H1 (cell line): ENCODE measurements at regions not wholly inside any gene's neighbourhood (a gene's known extent, or its start where the extent isn't known, plus 50 kb on each side); places are given as distances from the start of the nearest gene placed in this dataset.

Experiments used
- CEBPB ChIP-seq: IDR thresholded peaks from 2 replicates; pipeline ENCODE4 v1.6.1; 2012; ENCODE audit warnings: low read depth, low read length
- HDAC2 ChIP-seq, 2 experiments: fragments of 300-600 bp in 1 of 2; sonication (generic) in 1 of 2; IDR thresholded peaks; 2 replicates each; pipeline ENCODE4 v1.6.1; 2011 to 2012; ENCODE audit warnings: low read depth in 2 of 2, low read length in 2 of 2, mild to moderate bottlenecking in 2 of 2, moderate library complexity in 2 of 2, borderline replicate concordance in 1 of 2, inconsistent platforms in 1 of 2
- POU5F1 ChIP-seq: IDR thresholded peaks from 2 replicates; pipeline ENCODE4 v1.6.1; 2011; ENCODE audit warnings: low read depth, mild to moderate bottlenecking, low read length, moderate library complexity
- SP1 ChIP-seq: IDR thresholded peaks from 2 replicates; pipeline ENCODE4 v1.6.1; 2011; ENCODE audit warnings: low read depth, low read length
- SP2 ChIP-seq: IDR thresholded peaks from 2 replicates; pipeline ENCODE4 v1.6.1; 2012; ENCODE audit warnings: mild to moderate bottlenecking, low read length, inconsistent platforms
- SRF ChIP-seq: IDR thresholded peaks from 2 replicates; pipeline ENCODE4 v1.6.1; 2011; ENCODE audit warnings: mild to moderate bottlenecking, low read depth, low read length, moderate library complexity
- SUZ12 ChIP-seq: fragments of 200-600 bp; sonication (generic); IDR thresholded peaks from 2 replicates; pipeline ENCODE4 v1.6.1; 2012; ENCODE audit warnings: mild to moderate bottlenecking, inconsistent platforms, low read length, moderate library complexity, mixed read lengths
- TAF7 ChIP-seq: optimal IDR thresholded peaks from 2 replicates; pipeline ENCODE3; 2011; ENCODE audit warnings: low read depth, mild to moderate bottlenecking, inconsistent platforms, low read length, moderate library complexity, borderline replicate concordance
- TF ChIP-seq, protein P1 (sequence below): fragments of 300-600 bp; sonication (generic); IDR thresholded peaks from 2 replicates; pipeline ENCODE4 v1.7.1; 2012; ENCODE audit warnings: low read length, moderate library complexity, mild to moderate bottlenecking, inconsistent platforms; ENCODE audit not compliant: insufficient replicate concordance

DNA sequence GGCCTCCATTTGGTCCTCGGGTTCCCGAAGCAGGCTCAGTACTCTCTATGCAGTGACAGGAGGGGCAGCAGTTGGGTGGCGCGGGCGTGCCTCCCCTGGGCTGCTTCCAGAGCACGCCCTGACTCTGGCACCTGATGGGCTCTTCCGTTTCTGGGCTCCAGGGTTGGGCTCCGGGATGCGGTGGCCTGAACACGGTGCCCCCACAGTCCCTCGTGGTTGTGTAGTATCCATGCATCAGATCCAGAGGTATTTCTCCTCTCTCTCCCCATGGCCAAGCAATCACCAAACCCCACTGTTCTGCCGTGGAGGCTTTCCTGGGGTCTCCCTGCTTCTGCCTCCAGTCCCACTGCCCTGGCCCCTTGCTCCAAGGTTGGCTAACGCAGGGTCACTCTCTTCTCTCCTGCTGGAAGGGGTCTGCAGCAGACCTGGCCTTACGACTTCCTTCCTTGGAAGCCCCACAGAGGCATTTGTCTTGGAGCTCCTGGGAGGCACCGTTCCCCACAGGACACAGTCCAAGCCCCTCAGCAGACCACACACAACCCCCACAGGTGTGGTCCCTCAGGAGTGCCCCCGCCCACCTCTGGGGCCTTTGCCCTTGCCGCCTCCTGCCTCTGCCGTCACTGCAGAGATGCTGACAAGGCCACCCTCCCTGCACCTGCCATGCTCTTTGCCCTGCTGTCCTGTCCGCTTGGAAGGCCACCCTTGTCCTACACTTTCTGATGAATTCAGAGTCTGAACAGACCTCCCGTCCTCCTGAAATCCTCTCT, 136.6 kb upstream of the ASB18 start (continued):
- TF ChIP-seq HDAC2 (IDR thresholded peaks at IDR 0.05; ENCODE audit: borderline replicate concordance in 1 of 2, low read depth in 2 of 2, low read length in 2 of 2): no peak
- TF ChIP-seq SP2: no peak
- TF ChIP-seq CEBPB: no peak
- no peak for TF ChIP-seq TAF7
- no peak for TF ChIP-seq POU5F1
- TF ChIP-seq, protein P1, sequence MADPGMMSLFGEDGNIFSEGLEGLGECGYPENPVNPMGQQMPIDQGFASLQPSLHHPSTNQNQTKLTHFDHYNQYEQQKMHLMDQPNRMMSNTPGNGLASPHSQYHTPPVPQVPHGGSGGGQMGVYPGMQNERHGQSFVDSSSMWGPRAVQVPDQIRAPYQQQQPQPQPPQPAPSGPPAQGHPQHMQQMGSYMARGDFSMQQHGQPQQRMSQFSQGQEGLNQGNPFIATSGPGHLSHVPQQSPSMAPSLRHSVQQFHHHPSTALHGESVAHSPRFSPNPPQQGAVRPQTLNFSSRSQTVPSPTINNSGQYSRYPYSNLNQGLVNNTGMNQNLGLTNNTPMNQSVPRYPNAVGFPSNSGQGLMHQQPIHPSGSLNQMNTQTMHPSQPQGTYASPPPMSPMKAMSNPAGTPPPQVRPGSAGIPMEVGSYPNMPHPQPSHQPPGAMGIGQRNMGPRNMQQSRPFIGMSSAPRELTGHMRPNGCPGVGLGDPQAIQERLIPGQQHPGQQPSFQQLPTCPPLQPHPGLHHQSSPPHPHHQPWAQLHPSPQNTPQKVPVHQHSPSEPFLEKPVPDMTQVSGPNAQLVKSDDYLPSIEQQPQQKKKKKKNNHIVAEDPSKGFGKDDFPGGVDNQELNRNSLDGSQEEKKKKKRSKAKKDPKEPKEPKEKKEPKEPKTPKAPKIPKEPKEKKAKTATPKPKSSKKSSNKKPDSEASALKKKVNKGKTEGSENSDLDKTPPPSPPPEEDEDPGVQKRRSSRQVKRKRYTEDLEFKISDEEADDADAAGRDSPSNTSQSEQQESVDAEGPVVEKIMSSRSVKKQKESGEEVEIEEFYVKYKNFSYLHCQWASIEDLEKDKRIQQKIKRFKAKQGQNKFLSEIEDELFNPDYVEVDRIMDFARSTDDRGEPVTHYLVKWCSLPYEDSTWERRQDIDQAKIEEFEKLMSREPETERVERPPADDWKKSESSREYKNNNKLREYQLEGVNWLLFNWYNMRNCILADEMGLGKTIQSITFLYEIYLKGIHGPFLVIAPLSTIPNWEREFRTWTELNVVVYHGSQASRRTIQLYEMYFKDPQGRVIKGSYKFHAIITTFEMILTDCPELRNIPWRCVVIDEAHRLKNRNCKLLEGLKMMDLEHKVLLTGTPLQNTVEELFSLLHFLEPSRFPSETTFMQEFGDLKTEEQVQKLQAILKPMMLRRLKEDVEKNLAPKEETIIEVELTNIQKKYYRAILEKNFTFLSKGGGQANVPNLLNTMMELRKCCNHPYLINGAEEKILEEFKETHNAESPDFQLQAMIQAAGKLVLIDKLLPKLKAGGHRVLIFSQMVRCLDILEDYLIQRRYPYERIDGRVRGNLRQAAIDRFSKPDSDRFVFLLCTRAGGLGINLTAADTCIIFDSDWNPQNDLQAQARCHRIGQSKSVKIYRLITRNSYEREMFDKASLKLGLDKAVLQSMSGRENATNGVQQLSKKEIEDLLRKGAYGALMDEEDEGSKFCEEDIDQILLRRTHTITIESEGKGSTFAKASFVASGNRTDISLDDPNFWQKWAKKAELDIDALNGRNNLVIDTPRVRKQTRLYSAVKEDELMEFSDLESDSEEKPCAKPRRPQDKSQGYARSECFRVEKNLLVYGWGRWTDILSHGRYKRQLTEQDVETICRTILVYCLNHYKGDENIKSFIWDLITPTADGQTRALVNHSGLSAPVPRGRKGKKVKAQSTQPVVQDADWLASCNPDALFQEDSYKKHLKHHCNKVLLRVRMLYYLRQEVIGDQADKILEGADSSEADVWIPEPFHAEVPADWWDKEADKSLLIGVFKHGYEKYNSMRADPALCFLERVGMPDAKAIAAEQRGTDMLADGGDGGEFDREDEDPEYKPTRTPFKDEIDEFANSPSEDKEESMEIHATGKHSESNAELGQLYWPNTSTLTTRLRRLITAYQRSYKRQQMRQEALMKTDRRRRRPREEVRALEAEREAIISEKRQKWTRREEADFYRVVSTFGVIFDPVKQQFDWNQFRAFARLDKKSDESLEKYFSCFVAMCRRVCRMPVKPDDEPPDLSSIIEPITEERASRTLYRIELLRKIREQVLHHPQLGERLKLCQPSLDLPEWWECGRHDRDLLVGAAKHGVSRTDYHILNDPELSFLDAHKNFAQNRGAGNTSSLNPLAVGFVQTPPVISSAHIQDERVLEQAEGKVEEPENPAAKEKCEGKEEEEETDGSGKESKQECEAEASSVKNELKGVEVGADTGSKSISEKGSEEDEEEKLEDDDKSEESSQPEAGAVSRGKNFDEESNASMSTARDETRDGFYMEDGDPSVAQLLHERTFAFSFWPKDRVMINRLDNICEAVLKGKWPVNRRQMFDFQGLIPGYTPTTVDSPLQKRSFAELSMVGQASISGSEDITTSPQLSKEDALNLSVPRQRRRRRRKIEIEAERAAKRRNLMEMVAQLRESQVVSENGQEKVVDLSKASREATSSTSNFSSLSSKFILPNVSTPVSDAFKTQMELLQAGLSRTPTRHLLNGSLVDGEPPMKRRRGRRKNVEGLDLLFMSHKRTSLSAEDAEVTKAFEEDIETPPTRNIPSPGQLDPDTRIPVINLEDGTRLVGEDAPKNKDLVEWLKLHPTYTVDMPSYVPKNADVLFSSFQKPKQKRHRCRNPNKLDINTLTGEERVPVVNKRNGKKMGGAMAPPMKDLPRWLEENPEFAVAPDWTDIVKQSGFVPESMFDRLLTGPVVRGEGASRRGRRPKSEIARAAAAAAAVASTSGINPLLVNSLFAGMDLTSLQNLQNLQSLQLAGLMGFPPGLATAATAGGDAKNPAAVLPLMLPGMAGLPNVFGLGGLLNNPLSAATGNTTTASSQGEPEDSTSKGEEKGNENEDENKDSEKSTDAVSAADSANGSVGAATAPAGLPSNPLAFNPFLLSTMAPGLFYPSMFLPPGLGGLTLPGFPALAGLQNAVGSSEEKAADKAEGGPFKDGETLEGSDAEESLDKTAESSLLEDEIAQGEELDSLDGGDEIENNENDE: no peak
- no peak for TF ChIP-seq SRF
- no peak for TF ChIP-seq SP1
- no peak for TF ChIP-seq SUZ12
